Sciatic nerve (tissue), 2 donors: ENCODE measurements at regions not wholly inside any gene's neighbourhood (a gene's known extent, or its start where the extent isn't known, plus 50 kb on each side); places are given as distances from the start of the nearest gene placed in this dataset.
"Not testable (repeated sequence)": the region's sequence is repeated elsewhere in the genome, so short reads cannot be mapped to it uniquely, and the experiment has no call there.

Source experiments
- ATAC-seq: fragments of 200-7000 bp; cut with Tn5 transposase; one replicate; pipeline ENCODE4 v1.9.1; 2020; ENCODE audit warnings: mild to moderate bottlenecking, moderate library complexity
- DNase-seq: peaks from one replicate; pipeline ENCODE4 v3.0.0-alpha.2; 2020; ENCODE audit warnings: low spot score
- intact Hi-C: fragments of 100-400 bp; cut with DNase I; formaldehyde crosslinking; loops from one replicate; pipeline ENCODE4 v1.14.2; 2022
- donor health status: DM: no; HTN: no; CAD: no.
- donor health status: DM: no; HTN: no; CAD: no.

- DNase-seq (no peak), ATAC-seq (no peak)
- intact Hi-C loops: no loop called here
These were observed 211.5 kb downstream of the PHLDA1 start for GRCh38 chr12:75820071-75820470.

- intact Hi-C loops: no loop called here
- ATAC-seq (no peak), DNase-seq (no peak)
These were observed 212.1 kb downstream of the PHLDA1 start for GRCh38 chr12:75819512-75819911.

GRCh38 chr12:75818863-75819262, 212.7 kb downstream of the PHLDA1 start:
- intact Hi-C loops: no loop called here
- ATAC-seq: no peak

GRCh38 chr12:75816897-75817296, 214.7 kb downstream of the PHLDA1 start:
- ATAC-seq: no peak

More at GRCh38 chr12:75818863-75819262, 212.7 kb downstream of the PHLDA1 start:
- no peak for DNase-seq

GRCh38 chr12:75815756-75816155, 215.8 kb downstream of the PHLDA1 start:
- DNase-seq (no peak), ATAC-seq (no peak)
- intact Hi-C loops: no loop called here

More at GRCh38 chr12:75816897-75817296, 214.7 kb downstream of the PHLDA1 start:
- intact Hi-C loops: no loop called here
- no peak for DNase-seq

- DNase-seq: no peak
- ATAC-seq: peak; percentile 95
- intact Hi-C loops: no loop called here
These were observed 216.5 kb downstream of the PHLDA1 start for GRCh38 chr12:75814851-75815754.

- ATAC-seq: no peak
- no peak for DNase-seq
- intact Hi-C loops: no loop called here
These were observed 218.5 kb downstream of the PHLDA1 start for GRCh38 chr12:75813072-75813471.

GRCh38 chr12:75812271-75813018, 219.1 kb downstream of the PHLDA1 start:
- intact Hi-C loops: no loop called here
- DNase-seq: no peak
- ATAC-seq: no peak

GRCh38 chr12:75809746-75810145, 221.8 kb downstream of the PHLDA1 start:
- intact Hi-C loops: no loop called here
- ATAC-seq: no peak
- DNase-seq: no peak

- DNase-seq: no peak
- ATAC-seq: no peak
- intact Hi-C loops: no loop called here
These were observed 224.1 kb downstream of the PHLDA1 start for GRCh38 chr12:75807494-75807893.

GRCh38 chr12:75805905-75806304, 225.7 kb downstream of the PHLDA1 start:
- DNase-seq: no peak
- intact Hi-C loops: no loop called here
- ATAC-seq: no peak

GRCh38 chr12:75805320-75805719, 226.3 kb downstream of the PHLDA1 start:
- ATAC-seq (no peak), DNase-seq (no peak)
- intact Hi-C loops: no loop called here

- DNase-seq (no peak), ATAC-seq (no peak)
- intact Hi-C loops: no loop called here
These were observed 233.2 kb downstream of the PHLDA1 start for GRCh38 chr12:75798136-75798926.

GRCh38 chr12:75795125-75795524, 236.5 kb downstream of the PHLDA1 start:
- DNase-seq (no peak), ATAC-seq (no peak)
- intact Hi-C loops: no loop called here

- no peak for DNase-seq
- no peak for ATAC-seq
- intact Hi-C loops: no loop called here
These were observed 238.9 kb downstream of the PHLDA1 start for GRCh38 chr12:75792687-75793086.

GRCh38 chr12:75790219-75790618, 241.4 kb downstream of the PHLDA1 start:
- DNase-seq (no peak), ATAC-seq (no peak)
- intact Hi-C loops: no loop called here

- DNase-seq, ATAC-seq, intact Hi-C loops: not testable (repeated sequence)
These were observed 244.4 kb downstream of the PHLDA1 start for GRCh38 chr12:75787146-75787545.

- intact Hi-C loops: no loop called here
- DNase-seq: no peak
- no peak for ATAC-seq
These were observed 245.5 kb downstream of the PHLDA1 start for GRCh38 chr12:75786070-75786469.

- no peak for DNase-seq
- intact Hi-C loops: no loop called here
These were observed 247.0 kb downstream of the PHLDA1 start for GRCh38 chr12:75784591-75784990.

More at GRCh38 chr12:75784591-75784990, 247.0 kb downstream of the PHLDA1 start:
- no peak for ATAC-seq
